Lower leg skin (tissue), 4 donors: ENCODE measurements at regions not wholly inside any gene's neighbourhood (a gene's known extent, or its start where the extent isn't known, plus 50 kb on each side); places are given as distances from the start of the nearest gene placed in this dataset.

ENCODE experiments used
- DNase-seq, 2 donors: peaks; one replicate each; pipeline ENCODE4 v3.0.0-alpha.2; 2019; ENCODE audit warnings: low spot score in 2 of 2
- H3K4me3 ChIP-seq: fragments of 200-600 bp; sonication (generic); 2 replicates; pipeline ENCODE4 v1.5.1; 2017; ENCODE audit warnings: mild to moderate bottlenecking, low read depth; ENCODE audit not compliant: poor library complexity, severe bottlenecking
- CTCF ChIP-seq, 3 donors: fragments of 450-650 bp; IDR thresholded peaks; one replicate each; pipeline ENCODE4 v1.5.1; 2016; ENCODE audit warnings: antibody characterized with exemption in 3 of 3, mild to moderate bottlenecking in 3 of 3, moderate library complexity in 2 of 3
- POLR2A ChIP-seq, 2 donors: fragments of 450-650 bp; IDR thresholded peaks; one replicate each; pipeline ENCODE4 v1.6.1; 2016 to 2017; ENCODE audit warnings: antibody characterized with exemption in 2 of 2, mild to moderate bottlenecking in 1 of 2, moderate library complexity in 1 of 2
- WGBS, 2 donors: methylation state at CpG; one replicate each; pipeline ENCODE4 v1.1.5; 2018; 5-methylcytosine and 5-hydroxymethylcytosine counted together
- intact Hi-C: fragments of 100-400 bp; cut with DNase I; formaldehyde crosslinking; loops from one replicate; pipeline ENCODE4 v1.15.0; 2023; ENCODE audit warnings: low total_unique reads

GRCh38 chr2:134081238-134081938, 172.5 kb upstream of the MGAT5 start:
- intact Hi-C loops, result no loop called here
- H3K4me3 ChIP-seq, result no peak overlapping the region
- WGBS, 2 donors, result 88 to 90% methylated on average over 8 of the region's 8 CpGs
- no peak for DNase-seq
- TF ChIP-seq POLR2A (IDR thresholded peaks at IDR 0.05) (no peak), CTCF (IDR thresholded peaks at IDR 0.05) (no peak)

- intact Hi-C loops, result no loop called here
- TF ChIP-seq CTCF (IDR thresholded peaks at IDR 0.05) (no peak), POLR2A (IDR thresholded peaks at IDR 0.05) (no peak)
- WGBS, 2 donors, result 44 to 59% methylated on average over 5 of the region's 5 CpGs
- H3K4me3 ChIP-seq, result no peak overlapping the region
- no peak for DNase-seq
Observed at GRCh38 chr2:134083548-134083947, 170.3 kb upstream of the MGAT5 start.

- no peak for DNase-seq
- no peak for TF ChIP-seq POLR2A (IDR thresholded peaks at IDR 0.05)
- no peak for TF ChIP-seq CTCF (IDR thresholded peaks at IDR 0.05)
- 75% methylated on average over 9 of the region's 9 CpGs for WGBS, 2 donors
- no peak overlapping the region for H3K4me3 ChIP-seq
- intact Hi-C loops, result no loop called here
Observed at GRCh38 chr2:134086594-134087219, 167.2 kb upstream of the MGAT5 start.

GRCh38 chr2:134087371-134087921, 166.4 kb upstream of the MGAT5 start:
- no peak for TF ChIP-seq CTCF (IDR thresholded peaks at IDR 0.05)
- TF ChIP-seq POLR2A (IDR thresholded peaks at IDR 0.05), result no peak
- no peak for DNase-seq
- intact Hi-C loops, result no loop called here
- H3K4me3 ChIP-seq, result no peak overlapping the region
- 76 to 88% methylated on average over 2 of the region's 2 CpGs for WGBS, 2 donors

- WGBS, 2 donors, result 87 to 91% methylated on average over 2 of the region's 2 CpGs
- no peak overlapping the region for H3K4me3 ChIP-seq
- no peak for TF ChIP-seq CTCF (IDR thresholded peaks at IDR 0.05)
- TF ChIP-seq POLR2A (IDR thresholded peaks at IDR 0.05), result no peak
- intact Hi-C loops, result no loop called here
- no peak for DNase-seq
Observed at GRCh38 chr2:134089454-134089853, 164.4 kb upstream of the MGAT5 start.
